Caco-2 (cell line): ENCODE measurements at regions not wholly inside any gene's neighbourhood (a gene's known extent, or its start where the extent isn't known, plus 50 kb on each side); places are given as distances from the start of the nearest gene placed in this dataset.

Experiments
- BruUV-seq: library from RNA; stranded (reverse); fragments of 400-500 nt; replicated peaks from 2 replicates; lab custom pipeline; 2021; lab: Mats Ljungman, UMichigan
- CTCF ChIA-PET: fragments of 300-600 bp; sonication (Branson Sonifier 250); formaldehyde crosslinking; loops from one replicate; lab custom pipeline; 2022; ENCODE audit warnings: antibody characterized with exemption; lab: Charles Lee
- POLR2A ChIA-PET: fragments of 300-600 bp; sonication (Branson Sonifier 250); formaldehyde crosslinking; loops from one replicate; lab custom pipeline; 2022; ENCODE audit warnings: antibody characterized with exemption; lab: Charles Lee
- DNase-seq, 2 experiments: peaks; one replicate each; pipeline versions ENCODE4 v3.0.0 to v3.0.0-alpha.2; 2020 to 2022
- H3K27me3 ChIP-seq: replicated peaks from 2 replicates; pipeline ENCODE4 v1.6.0; 2011; ENCODE audit warnings: low read length; ENCODE audit not compliant: control insufficient read depth, insufficient read depth
- H3K36me3 ChIP-seq: 2 replicates; pipeline ENCODE4 v1.5.1; 2011; ENCODE audit warnings: low read length; ENCODE audit not compliant: control insufficient read depth, insufficient read depth
- H3K4me1 ChIP-seq: fragments of 250-450 bp; sonication (Bioruptor Pico); 2 replicates; pipeline ENCODE4 v1.5.1; 2020; ENCODE audit warnings: mild to moderate bottlenecking
- H3K4me3 ChIP-seq: 2 replicates; pipeline ENCODE4 v1.5.1; 2011; ENCODE audit warnings: low read depth, mild to moderate bottlenecking, control low read depth, low read length
- H3K9me3 ChIP-seq: fragments of 250-450 bp; sonication (Bioruptor Pico); 2 replicates; pipeline ENCODE4 v1.5.1; 2020; ENCODE audit warnings: mild to moderate bottlenecking, moderate library complexity
- H3K27ac Mint-ChIP-seq: one replicate; pipeline ENCODE4 v1.8.0; 2022; ENCODE audit warnings: mixed read lengths; ENCODE audit not compliant: unreplicated experiment
- H3K27me3 Mint-ChIP-seq: one replicate; pipeline ENCODE4 v1.8.0; 2022; ENCODE audit warnings: mixed read lengths; ENCODE audit not compliant: insufficient read depth, unreplicated experiment
- H3K36me3 Mint-ChIP-seq: one replicate; pipeline ENCODE4 v1.8.0; 2022; ENCODE audit warnings: mild to moderate bottlenecking, mixed read lengths; ENCODE audit not compliant: insufficient read depth, unreplicated experiment
- H3K4me1 Mint-ChIP-seq: one replicate; pipeline ENCODE4 v1.8.0; 2022; ENCODE audit warnings: low read depth, mixed read lengths; ENCODE audit not compliant: unreplicated experiment
- H3K4me3 Mint-ChIP-seq: one replicate; pipeline ENCODE4 v1.8.0; 2022; ENCODE audit warnings: mild to moderate bottlenecking, moderate library complexity, mixed read lengths; ENCODE audit not compliant: unreplicated experiment
- H3K9me3 Mint-ChIP-seq: one replicate; pipeline ENCODE4 v1.8.0; 2022; ENCODE audit warnings: mixed read lengths; ENCODE audit not compliant: unreplicated experiment
- CTCF ChIP-seq, 2 experiments: fragments of 200-600 bp in 1 of 2; IDR thresholded peaks; 1 replicate in 1 of 2; 2 replicates in 1 of 2; pipeline versions ENCODE4 v1.5.1 to v1.8.0; 2011 to 2022; ENCODE audit warnings: antibody characterized with exemption in 1 of 2, control low read depth in 1 of 2, inconsistent platforms in 1 of 2, low read depth in 1 of 2, low read length in 1 of 2, mild to moderate bottlenecking in 1 of 2, moderate library complexity in 1 of 2; ENCODE audit not compliant: insufficient read depth in 1 of 2, severe bottlenecking in 1 of 2, unreplicated experiment in 1 of 2
- intact Hi-C: fragments of 100-400 bp; cut with micrococcal nuclease; formaldehyde crosslinking; loops from one replicate; pipeline ENCODE4 v1.10.0; 2022; ENCODE audit not compliant: unreplicated experiment

DNA sequence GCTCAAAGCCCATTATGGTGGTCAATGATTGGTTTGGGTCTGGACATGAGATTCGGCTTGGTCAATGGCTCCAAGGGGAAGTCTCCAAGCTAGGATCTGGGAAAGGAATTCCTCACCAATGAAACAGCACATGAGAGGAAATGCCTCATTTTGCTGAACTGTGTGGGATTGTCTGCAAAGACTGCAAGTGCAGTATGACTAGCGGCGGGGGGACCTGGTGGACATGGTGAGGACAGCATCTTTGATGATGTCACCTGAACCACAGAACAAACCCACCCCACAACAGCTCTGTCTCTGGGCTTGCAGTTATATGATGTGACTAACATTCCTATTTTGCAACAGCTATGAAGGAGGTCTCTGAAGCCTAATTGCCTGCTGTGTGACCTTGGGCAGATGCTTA lies 50.6 kb upstream of the NKD1 start:
- DNase-seq: no peak
- no peak overlapping the region for H3K4me3 ChIP-seq

GRCh38 chr16:50496990-50497389 lies 51.2 kb upstream of the NKD1 start:
- Mint-ChIP-seq H3K4me3 (no peak overlapping the region), H3K27ac (no peak overlapping the region), H3K27me3 (no peaks in the 10 kb centered on the region), H3K4me1 (no peaks in the 10 kb centered on the region), H3K9me3 (no peaks in the 10 kb centered on the region), H3K36me3 (no peaks in the 10 kb centered on the region)
- ChIA-PET POLR2A (no interaction called here), CTCF (no interaction called here)
- H3K27me3 ChIP-seq: no peaks in the 10 kb centered on the region
- H3K36me3 ChIP-seq: no peaks in the 10 kb centered on the region
- H3K4me3 ChIP-seq: no peak overlapping the region
- peaks cover 7% of the 10 kb centered on the region for H3K9me3 ChIP-seq
- TF ChIP-seq CTCF (IDR thresholded peaks at IDR 0.05; ENCODE audit: insufficient read depth in 1 of 2, low read depth in 1 of 2, low read length in 1 of 2, severe bottlenecking in 1 of 2, unreplicated experiment in 1 of 2): no peak
- intact Hi-C loops: no loop called here
- no TSS peak for BruUV-seq
- no peaks in the 10 kb centered on the region for H3K4me1 ChIP-seq
- DNase-seq: no peak

More for the DNA sequence above, 50.6 kb upstream of the NKD1 start:
- Mint-ChIP-seq H3K9me3 (no peaks in the 10 kb centered on the region), H3K4me1 (no peaks in the 10 kb centered on the region), H3K27ac (no peak overlapping the region), H3K4me3 (no peak overlapping the region), H3K36me3 (no peaks in the 10 kb centered on the region), H3K27me3 (no peaks in the 10 kb centered on the region)
- Histone ChIP-seq H3K4me1 (no peaks in the 10 kb centered on the region), H3K36me3 (no peaks in the 10 kb centered on the region), H3K9me3 (peaks cover 10% of the 10 kb centered on the region), H3K27me3 (no peaks in the 10 kb centered on the region)
- TF ChIP-seq CTCF (IDR thresholded peaks at IDR 0.05; ENCODE audit: insufficient read depth in 1 of 2, low read depth in 1 of 2, low read length in 1 of 2, severe bottlenecking in 1 of 2, unreplicated experiment in 1 of 2): no peak
- intact Hi-C loops: no loop called here
- BruUV-seq: no TSS peak
- ChIA-PET POLR2A (no interaction called here), CTCF (no interaction called here)

- no peaks in the 10 kb centered on the region for H3K27me3 Mint-ChIP-seq
- ChIA-PET CTCF (interaction anchor here (0.7 kb wide), 1 partner anchor 311 kb away, joined by 3 read pairs; no protein-coding TSS in a partner anchor), POLR2A (no interaction called here)
- no peaks in the 10 kb centered on the region for H3K36me3 Mint-ChIP-seq
- H3K4me1 Mint-ChIP-seq: no peaks in the 10 kb centered on the region
- no peak overlapping the region for H3K27ac Mint-ChIP-seq
- Histone ChIP-seq H3K4me1 (no peaks in the 10 kb centered on the region), H3K27me3 (no peaks in the 10 kb centered on the region), H3K4me3 (no peak overlapping the region), H3K9me3 (peaks cover 4% of the 10 kb centered on the region; the same call in 1 of the 2 replicates), H3K36me3 (no peaks in the 10 kb centered on the region)
- no TSS peak for BruUV-seq
- H3K4me3 Mint-ChIP-seq: no peak overlapping the region
- TF ChIP-seq CTCF (IDR thresholded peaks at IDR 0.05; ENCODE audit: insufficient read depth in 1 of 2, low read depth in 1 of 2, low read length in 1 of 2, severe bottlenecking in 1 of 2, unreplicated experiment in 1 of 2): no peak
- H3K9me3 Mint-ChIP-seq: no peaks in the 10 kb centered on the region
- intact Hi-C loops: no loop called here
- DNase-seq: no peak
These were observed 52.5 kb upstream of the NKD1 start for GRCh38 chr16:50495673-50496072.
